GM12878 (cell line): ENCODE measurements at regions not wholly inside any gene's neighbourhood (a gene's known extent, or its start where the extent isn't known, plus 50 kb on each side); places are given as distances from the start of the nearest gene placed in this dataset.

Experiments used
- ATAC-seq: fragments of 200-7000 bp; cut with Tn5 transposase; 3 replicates; pipeline ENCODE4 v1.9.1; 2020; ENCODE audit warnings: mild to moderate bottlenecking, moderate library complexity
- BruUV-seq: library from RNA; stranded (reverse); fragments of 400-500 nt; replicated peaks from 2 replicates; lab custom pipeline; 2021; lab: Mats Ljungman, UMichigan
- CTCF ChIA-PET: fragments of 300-600 bp; sonication (Branson Sonifier 250); formaldehyde crosslinking; extraction: SDS; loops from one replicate; lab custom pipeline; 2021; ENCODE audit warnings: inconsistent platforms; lab: Yijun Ruan, JAX
- POLR2A ChIA-PET: fragments of 350-600 bp; formaldehyde crosslinking; extraction: SDS; loops from one replicate; lab custom pipeline; 2021; ENCODE audit warnings: inconsistent platforms; lab: Charles Lee
- RAD21 ChIA-PET: fragments of 300-600 bp; sonication (Branson Sonifier 250); formaldehyde crosslinking; loops from one replicate; lab custom pipeline; 2023; ENCODE audit warnings: antibody characterized with exemption; ENCODE audit not compliant: unreplicated experiment; lab: Charles Lee
- SMC1A ChIA-PET: fragments of 300-600 bp; sonication (Branson Sonifier 250); formaldehyde crosslinking; loops from one replicate; lab custom pipeline; 2023; ENCODE audit not compliant: unreplicated experiment, uncharacterized antibody; lab: Charles Lee
- DNase-seq: peaks from one replicate; pipeline ENCODE4 v3.0.0-alpha.2; 2011; ENCODE audit warnings: low read depth, low spot score
- FAIRE-seq: peaks from 3 replicates; lab custom pipeline; 2011; peaks lifted over from hg19 to GRCh38; lab: Jason Lieb, UNC
- H2AFZ ChIP-seq: 2 replicates; pipeline ENCODE4 v1.6.0; 2011; ENCODE audit warnings: low read depth, low read length, control low read depth; ENCODE audit not compliant: control insufficient read depth
- H3K27ac ChIP-seq: 2 replicates; pipeline ENCODE4 v1.5.1; 2011; ENCODE audit warnings: control low read depth; ENCODE audit not compliant: control insufficient read depth, insufficient read depth
- H3K27me3 ChIP-seq, 2 experiments: replicated peaks in 1 of 2; 2 replicates each; pipeline versions ENCODE4 v1.6.0 to v1.6.1; 2011; ENCODE audit warnings: low read length in 1 of 2; ENCODE audit not compliant: control insufficient read depth in 2 of 2, insufficient read depth in 2 of 2
- H3K36me3 ChIP-seq, 2 experiments: 2 replicates each; pipeline ENCODE4 v1.5.1; 2011; ENCODE audit warnings: low read length in 1 of 2; ENCODE audit not compliant: control insufficient read depth in 2 of 2, insufficient read depth in 2 of 2
- H3K4me1 ChIP-seq: 2 replicates; pipeline ENCODE4 v1.6.1; 2011; ENCODE audit warnings: mild to moderate bottlenecking, low read length, moderate library complexity, mixed read lengths; ENCODE audit not compliant: control insufficient read depth, insufficient read depth
- H3K4me2 ChIP-seq: 2 replicates; pipeline ENCODE4 v1.6.0; 2011; ENCODE audit warnings: control low read depth; ENCODE audit not compliant: control insufficient read depth, insufficient read depth
- H3K4me3 ChIP-seq: fragments of 200-600 bp; sonication (generic); 2 replicates; pipeline ENCODE4 v1.5.1; 2016
- H3K79me2 ChIP-seq: 2 replicates; pipeline ENCODE4 v1.6.0; 2011; ENCODE audit warnings: low read length; ENCODE audit not compliant: control insufficient read depth, insufficient read depth
- H3K9ac ChIP-seq: 2 replicates; pipeline ENCODE4 v1.8.0; 2011; ENCODE audit warnings: low read length, control low read depth, mixed read lengths; ENCODE audit not compliant: control insufficient read depth, insufficient read depth
- H3K9me3 ChIP-seq: replicated peaks from 3 replicates; pipeline ENCODE4 v1.5.1; 2011; ENCODE audit warnings: mild to moderate bottlenecking, low read length; ENCODE audit not compliant: control insufficient read depth, insufficient read depth
- H4K20me1 ChIP-seq: 2 replicates; pipeline ENCODE4 v1.6.0; 2011; ENCODE audit not compliant: control insufficient read depth, insufficient read depth
- BACH1 ChIP-seq: fragments of 450-650 bp; IDR thresholded peaks from 2 replicates; pipeline ENCODE4 v1.6.1; 2017; ENCODE audit warnings: mild to moderate bottlenecking, borderline replicate concordance
- CBX3 ChIP-seq: fragments of 200-600 bp; sonication (generic); IDR thresholded peaks from 2 replicates; pipeline ENCODE4 v1.6.1; 2016; ENCODE audit warnings: low read depth, borderline replicate concordance
- CHD4 ChIP-seq: fragments of 200-600 bp; sonication (generic); IDR thresholded peaks from 2 replicates; pipeline ENCODE4 v1.6.1; 2016; ENCODE audit warnings: mild to moderate bottlenecking
- E2F8 ChIP-seq: fragments of 450-650 bp; IDR thresholded peaks from 2 replicates; pipeline ENCODE4 v1.6.1; 2018; ENCODE audit warnings: mild to moderate bottlenecking, low read depth, moderate library complexity; ENCODE audit not compliant: partially characterized antibody
- FOXK2 ChIP-seq: fragments of 450-650 bp; IDR thresholded peaks from 2 replicates; pipeline ENCODE4 v1.6.1; 2017; ENCODE audit warnings: mild to moderate bottlenecking, moderate library complexity
- JUNB ChIP-seq: IDR thresholded peaks from 2 replicates; pipeline ENCODE4 v1.6.1; 2016; ENCODE audit warnings: antibody characterized with exemption, mild to moderate bottlenecking
- JUND ChIP-seq: IDR thresholded peaks from 2 replicates; pipeline ENCODE4 v1.6.1; 2012; ENCODE audit warnings: low read depth, mild to moderate bottlenecking, low read length, improper control_type of control experiment, moderate library complexity
- NFYA ChIP-seq: IDR thresholded peaks from 2 replicates; pipeline ENCODE4 v1.6.1; 2011; ENCODE audit warnings: low read depth, mild to moderate bottlenecking, low read length, improper control_type of control experiment, borderline replicate concordance
- PAX5 ChIP-seq: IDR thresholded peaks from 2 replicates; pipeline ENCODE4 v1.6.1; 2011; ENCODE audit warnings: low read depth, low read length, borderline replicate concordance
- POLR2AphosphoS5 ChIP-seq: IDR thresholded peaks from 2 replicates; pipeline ENCODE4 v1.6.1; 2011; ENCODE audit warnings: mild to moderate bottlenecking, low read length, inconsistent platforms
- SIX5 ChIP-seq: IDR thresholded peaks from 2 replicates; pipeline ENCODE4 v1.6.1; 2011; ENCODE audit warnings: mild to moderate bottlenecking, low read depth, low read length, moderate library complexity; ENCODE audit not compliant: severe bottlenecking
- STAT3 ChIP-seq: IDR thresholded peaks from 2 replicates; pipeline ENCODE4 v1.6.1; 2011; ENCODE audit warnings: low read depth, low read length, improper control_type of control experiment
- ZBTB33 ChIP-seq: fragments of 450-650 bp; IDR thresholded peaks from 2 replicates; pipeline ENCODE4 v1.6.1; 2017; ENCODE audit warnings: mild to moderate bottlenecking
- ZSCAN29 ChIP-seq: fragments of 450-650 bp; IDR thresholded peaks from 2 replicates; pipeline ENCODE4 v1.6.1; 2017; ENCODE audit warnings: mild to moderate bottlenecking, moderate library complexity
- WGBS: methylation state at CpG from one replicate; pipeline ENCODE4 v1.1.6; 2016; ENCODE audit warnings: low lambda C conversion rate; ENCODE audit not compliant: insufficient replicate concordance, insufficient coverage; ENCODE audit errors: missing lambda C conversion rate; 5-methylcytosine and 5-hydroxymethylcytosine counted together
- in situ Hi-C: fragments of 300-500 bp; cut with MboI; formaldehyde crosslinking; loops from 9 replicates; pipeline ENCODE4 v1.14.3; 2018; ENCODE audit warnings: mixed read lengths
- intact Hi-C: fragments of 100-400 bp; cut with micrococcal nuclease; formaldehyde crosslinking; loops from one replicate; pipeline ENCODE4 v1.14.2; 2022; ENCODE audit not compliant: unreplicated experiment

- no peak for TF ChIP-seq FOXK2
- TF ChIP-seq BACH1: no peak
- TF ChIP-seq PAX5: no peak
- no peak for TF ChIP-seq STAT3
These were observed 87.7 kb downstream of the MAP1LC3B2 start (continued) for GRCh38 chr12:116646901-116647300.

GRCh38 chr12:116644806-116645205 lies 85.6 kb downstream of the MAP1LC3B2 start:
- no peak for FAIRE-seq
- no peak for TF ChIP-seq JUND

GRCh38 chr12:116642683-116643082 lies 83.5 kb downstream of the MAP1LC3B2 start:
- Histone ChIP-seq H3K36me3 (no peaks in the 10 kb centered on the region), H3K27me3 (peaks cover 3 to 5% of the 10 kb centered on the region in 2 experiments; a peak in 3 of 4 replicates), H2AFZ (no peak overlapping the region), H3K9me3 (peaks cover 2% of the 10 kb centered on the region; the same call in 1 of the 3 replicates), H3K4me3 (no peak overlapping the region), H3K9ac (no peak overlapping the region), H3K27ac (no peak overlapping the region), H3K4me1 (no peaks in the 10 kb centered on the region), H3K79me2 (no peaks in the 10 kb centered on the region), H4K20me1 (no peaks in the 10 kb centered on the region), H3K4me2 (no peak overlapping the region)
- ChIA-PET SMC1A (no interaction called here), RAD21 (no interaction called here), POLR2A (no interaction called here), CTCF (no interaction called here)
- FAIRE-seq (no peak), ATAC-seq (no peak), DNase-seq (no peak)
- intact Hi-C loops (no loop called here), in situ Hi-C loops (no loop called here)
- no TSS peak for BruUV-seq
- whole genome bisulfite sequencing: 31% methylated on average over 2 of the region's 2 CpGs
- TF ChIP-seq CBX3: no peak
- no peak for TF ChIP-seq POLR2AphosphoS5
- no peak for TF ChIP-seq JUNB
- TF ChIP-seq E2F8: no peak
- no peak for TF ChIP-seq NFYA
- TF ChIP-seq ZBTB33: no peak
- no peak for TF ChIP-seq ZSCAN29
- TF ChIP-seq SIX5: no peak
- TF ChIP-seq CHD4: no peak

More at GRCh38 chr12:116644806-116645205, 85.6 kb downstream of the MAP1LC3B2 start:
- Histone ChIP-seq H3K79me2 (no peaks in the 10 kb centered on the region), H3K27ac (no peak overlapping the region), H3K27me3 (peaks cover 3 to 8% of the 10 kb centered on the region in 2 experiments), H3K9me3 (peaks cover 2% of the 10 kb centered on the region; the same call in 1 of the 3 replicates), H3K36me3 (no peaks in the 10 kb centered on the region), H3K4me2 (no peak overlapping the region), H3K4me1 (no peaks in the 10 kb centered on the region), H4K20me1 (no peaks in the 10 kb centered on the region), H2AFZ (no peak overlapping the region), H3K4me3 (no peak overlapping the region), H3K9ac (no peak overlapping the region)
- WGBS: 40% methylated on average over 3 of the region's 3 CpGs
- POLR2A ChIA-PET: interaction anchor here (0.5 kb wide), 1 partner anchor 467 kb away, joined by 3 read pairs; no protein-coding TSS in a partner anchor
- no TSS peak for BruUV-seq
- CTCF ChIA-PET: no interaction called here
- no peak for DNase-seq
- in situ Hi-C loops (no loop called here), intact Hi-C loops (no loop called here)
- RAD21 ChIA-PET: no interaction called here
- SMC1A ChIA-PET: no interaction called here
- no peak for ATAC-seq
